ENCODE measurements at regions not wholly inside any gene's neighbourhood (a gene's known extent, or its start where the extent isn't known, plus 50 kb on each side); places are given as distances from the start of the nearest gene placed in this dataset.

DNA sequence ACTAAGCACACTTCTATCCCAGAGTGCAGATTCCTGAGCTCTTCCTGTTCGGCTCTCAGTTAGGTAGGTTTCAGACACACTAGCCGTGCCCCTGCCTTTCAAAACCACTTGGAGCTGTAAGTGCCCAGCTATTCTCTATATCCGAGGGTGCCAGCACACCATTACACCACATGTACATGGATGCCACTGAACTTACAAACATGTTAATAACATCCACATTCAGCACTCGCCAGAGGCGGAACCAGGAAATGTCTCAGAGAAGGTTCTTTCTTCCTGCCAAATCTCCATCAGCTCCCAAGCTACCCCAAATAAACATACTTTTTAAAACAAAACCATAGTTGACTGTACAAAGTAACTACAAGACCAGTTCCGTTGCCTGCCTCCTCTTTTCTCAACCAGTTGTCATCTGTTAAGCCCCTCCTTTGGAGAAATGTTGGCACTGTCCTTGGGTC lies 78.4 kb upstream of the CTTNBP2NL start:
- DNase-seq (ENCODE audit: low spot score), result no peak

DNA sequence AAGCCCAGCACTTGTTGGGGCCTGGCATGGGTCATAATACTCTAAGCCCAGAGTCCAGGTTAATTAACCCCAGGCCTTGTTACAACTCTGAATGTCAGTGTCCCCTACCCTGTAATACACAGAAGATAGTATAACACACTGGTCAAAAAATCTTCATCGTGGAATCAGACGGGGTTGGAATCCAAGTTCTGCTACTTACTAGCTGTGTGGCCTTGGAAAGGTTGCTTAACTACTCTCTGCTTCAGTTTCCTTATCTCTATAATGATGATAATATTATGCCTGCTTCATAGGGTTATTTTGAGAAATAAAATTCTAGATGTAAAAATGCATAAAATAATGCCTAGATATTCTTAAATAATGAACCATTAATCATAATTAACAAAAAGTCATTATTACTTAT lies 77.8 kb upstream of the CTTNBP2NL start:
- DNase-seq (ENCODE audit: low spot score), result no peak

DNA sequence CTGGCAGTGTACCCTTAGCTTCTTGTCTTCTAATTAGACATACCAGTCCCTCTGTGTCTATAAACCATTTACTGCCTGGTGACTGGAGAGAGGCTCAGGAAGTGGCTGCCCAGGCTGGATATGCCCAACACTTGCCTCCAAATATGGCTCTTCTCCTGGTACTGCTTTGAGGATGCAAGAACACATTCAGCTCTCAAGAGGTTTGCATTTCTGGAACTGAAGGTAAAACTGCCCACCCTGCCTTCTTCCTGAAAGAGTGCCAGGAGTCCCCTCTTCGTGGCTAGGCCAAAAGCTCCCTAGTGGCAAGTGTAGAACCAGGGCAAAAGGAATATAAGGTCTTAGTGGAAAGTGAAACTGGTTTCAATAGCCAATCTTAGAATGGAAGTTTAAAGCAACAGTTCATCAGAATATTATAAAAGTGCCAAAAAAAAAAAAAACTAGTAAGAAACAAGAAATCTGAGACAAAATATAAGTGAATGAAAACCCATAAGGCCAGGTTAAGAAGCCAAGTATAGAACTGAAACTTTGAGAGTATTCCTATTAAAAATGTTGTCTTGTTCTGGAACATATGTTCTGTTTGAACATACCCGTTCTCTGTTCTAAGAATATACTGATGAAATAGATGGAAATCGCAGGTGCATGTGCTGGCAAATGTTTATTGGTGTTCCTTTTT lies 77.2 kb upstream of the CTTNBP2NL start:
- DNase-seq (ENCODE audit: low spot score), result no peak

DNA sequence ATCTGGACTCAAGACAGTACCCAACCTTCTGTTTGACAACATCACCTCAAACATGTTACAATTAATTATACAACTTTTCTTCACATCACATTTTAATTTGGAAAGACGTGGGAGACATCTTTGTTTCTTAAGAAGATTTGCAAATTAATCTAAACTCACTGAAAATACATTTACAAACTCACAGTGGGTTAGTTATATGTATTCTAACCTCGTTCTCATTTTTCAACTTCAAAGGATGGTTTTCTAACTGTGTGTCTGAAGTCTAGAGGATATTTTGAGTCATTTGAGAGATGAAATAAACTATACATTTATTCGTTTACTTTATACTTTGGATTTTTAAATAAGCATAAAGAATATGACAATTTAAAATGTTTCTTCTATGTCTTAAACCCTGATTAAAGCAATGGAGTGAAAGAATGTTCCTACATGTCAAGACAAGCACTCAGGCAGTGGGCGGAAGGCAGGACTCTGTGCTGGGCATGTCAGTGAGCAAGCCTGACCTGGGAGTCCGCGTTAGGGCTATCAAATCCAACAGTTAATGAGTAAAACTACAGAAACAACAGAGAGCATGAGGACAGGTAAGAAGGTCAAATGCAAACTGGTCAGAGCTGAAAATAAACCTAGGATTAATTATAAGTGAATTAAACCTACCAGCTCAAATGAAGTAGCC lies 76.5 kb upstream of the CTTNBP2NL start:
- no peak for DNase-seq (ENCODE audit: low spot score)

DNA sequence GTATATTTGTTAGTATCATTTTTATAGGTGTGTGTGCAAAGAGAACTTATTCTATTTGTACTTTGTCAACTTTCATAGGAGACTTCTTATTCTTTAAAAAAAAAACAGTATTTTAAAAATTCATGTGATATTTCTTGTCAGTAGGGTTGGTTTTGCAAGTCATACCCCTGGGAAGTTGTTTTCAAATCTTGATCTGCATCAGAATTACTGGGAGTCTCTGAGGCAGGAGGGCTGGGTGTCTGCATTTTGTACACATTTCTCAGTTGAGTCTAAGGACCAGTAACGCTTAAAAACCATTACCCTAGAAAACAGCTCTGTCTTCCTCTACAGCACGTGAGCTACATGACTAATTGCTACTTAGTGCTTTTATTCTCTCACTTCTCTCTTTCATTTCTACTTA lies 76.0 kb upstream of the CTTNBP2NL start:
- DNase-seq (ENCODE audit: low spot score), result no peak

DNA sequence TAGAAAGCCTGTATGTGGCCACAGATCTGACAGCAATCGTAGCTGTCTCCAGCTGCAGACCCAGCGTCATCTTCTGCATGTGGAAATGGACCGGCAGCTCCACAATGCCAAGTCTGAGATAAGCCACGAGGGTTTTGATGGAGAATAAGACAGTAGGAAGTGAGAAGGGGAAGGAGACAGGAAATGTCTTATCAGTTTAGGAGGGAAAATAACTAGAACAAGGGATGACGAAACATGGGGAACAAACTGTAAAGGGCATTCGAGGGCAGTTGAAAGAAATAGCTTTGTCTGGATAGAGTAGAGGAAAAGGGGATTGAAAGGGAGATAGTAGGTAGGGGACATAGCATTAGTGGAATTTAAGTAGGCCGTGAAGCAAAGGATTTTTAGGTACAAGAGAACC lies 74.0 kb upstream of the CTTNBP2NL start:
- no peak for DNase-seq (ENCODE audit: low spot score)

DNA sequence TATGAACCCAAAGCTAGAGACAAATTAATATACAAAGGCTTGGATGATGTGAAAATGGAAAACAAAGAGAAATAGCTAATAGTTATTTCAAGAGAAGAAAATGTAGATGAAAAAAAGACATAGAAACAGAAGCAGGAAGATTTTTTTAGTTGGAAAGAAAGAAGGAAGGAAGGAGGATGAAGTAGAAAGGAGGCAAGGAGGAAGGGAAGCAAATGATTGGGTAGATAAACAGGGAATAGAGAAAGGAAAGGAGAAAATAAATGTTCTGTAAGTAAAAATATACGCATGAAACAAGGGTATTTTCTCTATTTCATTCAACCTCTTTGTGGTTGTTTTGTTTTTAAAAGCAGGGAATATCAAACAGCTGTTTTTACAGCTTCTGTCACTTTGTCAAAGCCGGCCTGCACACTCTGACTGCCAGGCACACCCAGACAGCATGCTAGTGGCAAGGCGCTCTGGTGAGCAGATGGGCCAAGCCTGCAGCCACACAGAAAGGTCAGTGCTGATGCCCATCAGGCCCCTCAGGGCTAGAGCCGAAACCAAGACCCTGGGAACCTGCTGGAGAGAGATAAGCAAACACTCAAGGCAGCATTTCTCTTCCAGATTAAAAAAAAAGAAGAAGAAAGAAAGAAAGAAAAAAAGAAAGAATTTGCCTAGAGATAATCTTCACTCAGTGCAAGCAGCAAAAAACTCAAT lies 72.9 kb upstream of the CTTNBP2NL start:
- DNase-seq (ENCODE audit: low spot score), result no peak

DNA sequence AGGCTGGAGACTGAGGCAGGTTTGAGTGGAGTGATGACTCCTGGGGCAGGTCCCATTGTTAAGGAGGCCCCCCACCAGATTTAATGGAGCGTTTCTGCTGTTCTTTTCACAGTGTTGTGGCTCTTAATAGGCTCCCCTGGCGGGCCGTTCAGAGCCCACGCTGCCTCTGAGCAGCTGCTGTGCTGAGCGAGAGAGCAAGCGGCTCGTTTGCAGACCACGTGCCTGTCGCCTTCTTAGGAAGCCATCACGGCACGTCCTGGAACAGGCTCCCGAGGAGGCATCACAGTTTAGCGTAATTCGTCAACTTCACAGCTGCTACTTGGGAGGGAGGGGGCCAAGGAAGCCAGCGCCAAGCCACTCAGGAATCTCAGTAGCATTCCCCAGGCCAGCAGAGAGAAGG lies 70.5 kb upstream of the CTTNBP2NL start:
- DNase-seq (ENCODE audit: low spot score), result no peak

DNA sequence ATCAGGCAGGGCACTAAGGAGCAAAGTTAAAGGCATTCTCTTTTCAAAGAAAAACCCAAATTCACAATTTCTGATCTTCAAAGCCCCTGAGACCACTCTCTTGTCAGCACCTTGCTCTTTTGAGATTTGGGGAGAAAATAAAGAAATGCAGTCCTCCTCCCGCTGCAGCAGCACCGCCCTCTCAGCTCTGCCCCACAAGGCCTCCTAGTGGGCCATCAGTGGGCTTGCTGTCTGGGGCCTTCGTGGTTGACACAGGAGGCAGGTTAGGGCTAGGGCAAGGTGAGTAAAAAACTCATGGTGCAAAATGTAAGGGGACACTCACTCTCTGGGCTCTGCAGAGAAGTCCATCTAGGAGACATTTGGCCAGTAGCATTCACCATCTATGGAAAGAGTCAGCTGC lies 67.4 kb upstream of the CTTNBP2NL start:
- DNase-seq (ENCODE audit: low spot score), result no peak

DNA sequence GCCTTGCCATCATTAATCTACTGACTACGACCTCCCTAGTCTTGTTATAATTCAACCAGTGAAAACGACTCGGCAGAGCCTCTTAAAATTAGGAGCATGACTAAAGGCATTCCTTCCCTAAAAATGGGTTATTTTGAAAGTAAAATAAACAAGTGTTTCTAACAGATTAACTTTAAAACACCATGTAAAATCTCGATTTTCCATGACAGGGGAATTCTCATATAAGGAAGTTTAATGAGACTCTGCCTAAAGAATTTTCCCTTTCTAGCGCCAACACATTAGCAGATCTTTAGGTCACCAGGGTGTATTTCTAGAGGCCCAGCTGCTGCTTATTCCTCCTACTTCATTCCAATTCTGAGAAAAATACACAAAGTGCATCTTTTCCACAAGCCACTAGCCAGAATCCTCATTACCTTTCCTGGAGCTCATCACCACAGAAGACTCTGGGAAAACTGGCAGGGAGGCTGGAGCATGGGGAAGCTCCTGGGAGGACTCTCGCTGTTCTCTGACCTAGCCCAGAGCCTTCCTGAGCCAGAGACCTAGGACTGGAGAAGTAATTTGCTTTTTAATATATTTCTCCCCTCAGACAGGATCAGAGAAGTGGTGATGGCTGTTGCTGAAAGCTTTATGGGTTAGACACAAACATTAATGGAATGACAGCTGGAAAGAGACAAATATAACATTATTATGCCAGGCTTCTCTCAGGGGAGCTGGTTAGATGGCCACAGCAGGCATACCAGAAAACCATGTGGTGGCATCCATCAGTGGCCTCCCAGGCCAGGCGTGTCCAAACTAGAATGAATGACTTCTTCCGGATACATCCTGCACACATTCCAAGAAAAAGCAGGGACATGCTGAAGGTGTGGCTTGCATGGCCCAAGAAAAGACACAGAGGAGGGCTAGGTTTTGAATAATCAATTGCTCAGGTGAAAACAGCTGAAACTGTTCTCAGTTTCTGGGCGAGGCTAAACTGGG lies 63.6 kb upstream of the CTTNBP2NL start:
- DNase-seq (ENCODE audit: low spot score), result no peak

DNA sequence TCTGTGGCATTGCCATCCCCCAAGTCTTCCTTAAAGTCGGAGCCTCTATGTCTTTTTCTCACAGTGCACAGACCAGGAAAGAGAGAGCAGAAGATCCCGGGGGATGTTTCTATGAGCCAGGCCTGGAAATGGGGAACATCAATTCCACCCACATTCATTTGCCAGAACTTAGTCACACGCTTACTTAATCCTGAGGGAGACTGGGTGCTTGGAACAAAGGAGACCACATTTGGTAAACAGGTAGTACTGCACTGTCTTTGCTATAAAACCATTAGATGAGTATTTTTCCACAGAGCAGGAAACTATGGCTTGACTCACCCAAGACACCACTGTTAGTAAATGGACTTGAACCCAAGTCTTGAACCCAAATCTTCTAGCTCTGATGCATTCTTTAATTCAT lies 60.7 kb upstream of the CTTNBP2NL start:
- DNase-seq (ENCODE audit: low spot score), result no peak

DNA sequence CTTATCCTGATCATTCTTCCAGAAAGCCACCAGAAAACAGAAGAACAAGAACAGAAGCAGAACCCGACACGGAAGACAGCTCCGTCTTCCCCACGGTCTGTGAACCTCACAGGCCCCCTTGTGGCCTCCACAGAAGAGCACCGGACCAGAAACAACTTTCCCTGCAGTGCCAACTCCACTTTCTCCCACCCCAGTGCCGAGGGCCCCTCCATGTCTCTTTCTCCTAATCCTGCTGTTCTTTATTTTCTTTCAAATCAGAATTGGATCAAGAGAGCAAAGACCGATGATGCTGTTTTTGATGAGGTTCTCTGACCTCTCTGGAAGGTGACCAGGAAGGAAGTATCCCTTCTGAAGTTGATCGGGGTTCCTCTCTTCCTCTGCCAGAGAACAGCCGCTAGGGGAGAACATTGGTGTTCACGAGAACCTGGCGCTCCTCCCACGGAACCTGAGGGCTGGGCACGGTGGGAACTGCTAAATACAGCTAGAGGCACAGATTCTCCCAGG lies 58.9 kb upstream of the CTTNBP2NL start:
- peak; percentile 43 for DNase-seq (ENCODE audit: low spot score)

DNA sequence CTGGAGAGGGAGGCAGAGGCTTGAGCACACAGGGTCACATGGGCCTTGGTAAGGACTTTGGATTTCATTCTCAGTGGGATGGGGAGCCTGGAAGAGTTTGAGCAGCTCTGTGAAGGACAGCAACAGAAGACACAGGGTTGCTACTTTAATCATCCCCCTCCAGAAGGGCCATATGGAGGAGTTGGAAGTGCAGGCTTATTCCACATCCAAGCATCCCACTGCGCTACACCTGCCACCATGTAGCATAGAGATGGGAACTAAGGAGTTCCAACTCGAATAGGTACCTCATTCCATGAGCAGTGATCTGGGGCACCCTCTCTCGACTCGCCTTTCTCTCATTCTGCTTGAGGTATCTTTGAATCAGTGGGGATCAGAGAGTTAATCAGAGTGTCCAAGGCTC lies 54.0 kb upstream of the CTTNBP2NL start:
- DNase-seq (ENCODE audit: low spot score), result no peak

DNA sequence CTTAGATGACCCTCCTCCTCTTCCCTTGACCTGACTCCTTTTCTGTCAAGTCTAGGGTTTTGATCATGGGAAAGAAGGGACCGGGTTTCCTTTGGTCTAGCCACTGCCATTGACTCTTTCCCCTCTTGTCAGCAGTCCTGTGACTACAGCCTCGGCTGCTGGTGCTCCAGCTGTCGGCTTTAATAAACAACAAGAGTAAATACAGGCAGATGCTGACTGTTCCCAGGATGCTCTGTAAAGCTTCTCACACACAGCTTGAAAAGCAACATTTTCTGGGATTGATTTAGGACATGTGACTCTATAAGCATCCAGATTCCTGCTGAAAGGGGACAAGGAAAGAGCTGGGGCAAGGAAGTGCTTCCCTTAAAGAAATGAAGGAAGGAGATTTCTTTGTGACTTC lies 53.5 kb upstream of the CTTNBP2NL start:
- no peak for DNase-seq (ENCODE audit: low spot score)

DNA sequence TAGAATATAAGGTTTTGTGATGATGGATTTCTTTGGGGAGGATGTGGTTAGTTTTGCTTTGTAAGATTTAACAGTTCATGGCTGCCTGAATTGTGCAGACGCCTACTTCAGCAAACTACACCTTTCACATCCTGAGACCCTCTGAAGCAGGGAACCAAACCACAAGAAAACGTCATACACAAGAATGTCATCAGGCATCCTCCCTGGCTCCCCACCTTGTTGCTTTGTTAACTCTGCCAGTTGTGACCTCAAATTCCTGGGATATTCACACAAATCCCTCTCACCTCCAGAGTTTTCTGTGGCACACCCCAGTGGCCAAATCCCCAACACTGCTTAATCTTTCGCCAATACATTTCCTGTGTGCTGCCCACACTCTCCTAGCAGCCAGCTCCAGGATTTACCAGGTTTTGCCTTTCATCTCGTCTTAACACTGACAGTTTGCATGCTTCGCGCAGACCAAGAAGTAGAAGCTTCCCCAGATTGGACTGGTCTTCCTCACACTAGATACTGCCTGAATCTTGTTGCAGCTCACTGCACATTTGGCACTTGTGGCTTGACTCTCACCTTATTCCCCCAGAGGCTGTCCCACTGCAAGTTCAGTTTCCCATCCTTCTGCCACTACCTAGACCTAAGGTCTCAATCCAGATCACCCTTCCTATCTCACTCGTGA lies 51.1 kb upstream of the CTTNBP2NL start:
- DNase-seq (ENCODE audit: low spot score), result no peak
